Kasumi-1 (cell line): ENCODE measurements at regions not wholly inside any gene's neighbourhood (a gene's known extent, or its start where the extent isn't known, plus 50 kb on each side); places are given as distances from the start of the nearest gene placed in this dataset.

Experiments used
- DNase-seq, 2 experiments: peaks; one replicate each; lab custom pipeline; 2025; lab: John Stamatoyannopoulos, UW

DNA sequence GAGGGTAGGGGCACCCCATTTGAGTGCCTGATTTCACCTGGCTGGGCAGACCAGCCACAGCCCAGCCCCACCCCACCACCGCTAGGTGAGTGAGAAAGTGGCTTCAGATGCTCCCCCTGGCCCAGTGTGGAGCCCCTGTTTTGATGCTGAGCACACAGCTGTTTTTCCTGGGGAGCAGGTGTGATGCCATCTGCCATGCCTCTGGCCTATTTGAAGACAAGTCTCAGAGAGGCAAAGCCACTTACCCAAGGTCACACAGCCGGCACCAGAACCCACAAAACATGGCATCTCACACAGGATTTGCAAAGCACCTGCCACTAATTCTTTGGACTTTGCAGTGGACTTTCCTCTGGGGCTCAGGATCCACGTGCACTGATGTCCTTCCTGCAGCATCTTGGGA lies 131.3 kb downstream of the INHBB start:
- DNase-seq = no peak

DNA sequence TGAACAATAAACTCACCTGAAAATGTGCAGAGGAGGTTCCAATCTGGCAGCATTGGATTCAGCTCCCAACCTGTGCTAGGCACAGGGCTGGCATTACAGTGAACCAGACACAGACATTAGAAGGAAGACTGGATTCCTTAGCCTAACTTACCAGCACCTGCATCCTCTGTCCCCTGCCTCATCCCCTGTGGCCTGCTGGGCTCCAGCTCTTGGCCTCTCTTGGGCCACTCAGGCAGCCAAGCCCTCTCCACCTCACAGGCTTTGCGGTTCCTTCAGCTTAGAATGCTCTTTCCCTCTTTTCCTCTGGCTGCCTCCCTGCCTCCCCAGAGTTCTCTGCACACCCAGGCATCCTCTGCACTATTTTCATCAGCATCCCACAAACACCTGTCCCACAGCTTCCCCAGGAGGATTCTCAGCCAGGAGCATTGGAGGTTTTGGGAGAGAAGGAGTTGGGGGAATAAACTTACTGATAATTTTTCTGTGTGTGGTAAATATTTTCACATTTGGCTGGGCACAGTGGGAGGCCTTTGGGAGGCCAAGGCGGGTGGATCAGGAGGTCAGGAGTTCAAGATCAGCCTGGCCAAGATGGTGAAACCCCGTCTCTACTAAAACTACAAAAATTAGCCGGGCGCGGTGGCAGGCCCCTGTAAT lies 132.0 kb downstream of the INHBB start:
- DNase-seq = no peak

DNA sequence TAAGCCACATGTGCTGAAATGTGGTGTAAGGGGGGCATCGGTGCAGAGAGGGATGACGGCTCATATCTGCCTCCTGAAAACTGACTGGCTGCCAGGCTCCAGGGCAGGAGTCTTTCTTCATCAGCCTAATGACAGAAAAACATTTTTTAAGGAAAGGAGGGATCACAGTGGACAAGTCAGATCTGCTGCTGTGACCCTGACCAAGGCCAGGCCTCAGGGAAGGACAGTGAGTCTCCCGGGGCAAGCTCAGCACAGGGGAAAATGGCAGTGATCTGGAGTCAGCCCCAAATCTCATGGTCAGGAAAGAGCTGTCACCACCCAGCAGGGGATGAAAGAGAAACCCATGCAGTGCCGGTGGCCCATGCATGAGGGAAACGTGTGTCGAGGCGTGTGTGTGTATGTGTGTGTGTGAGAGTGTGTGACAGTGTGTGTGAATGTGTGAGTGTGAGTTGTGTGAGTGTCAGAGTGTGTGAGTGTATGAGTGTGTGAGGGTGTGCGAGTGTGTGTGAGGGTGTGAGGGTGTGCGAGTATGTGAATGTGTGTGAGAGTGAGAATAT lies 134.5 kb downstream of the INHBB start:
- no peak for DNase-seq

DNA sequence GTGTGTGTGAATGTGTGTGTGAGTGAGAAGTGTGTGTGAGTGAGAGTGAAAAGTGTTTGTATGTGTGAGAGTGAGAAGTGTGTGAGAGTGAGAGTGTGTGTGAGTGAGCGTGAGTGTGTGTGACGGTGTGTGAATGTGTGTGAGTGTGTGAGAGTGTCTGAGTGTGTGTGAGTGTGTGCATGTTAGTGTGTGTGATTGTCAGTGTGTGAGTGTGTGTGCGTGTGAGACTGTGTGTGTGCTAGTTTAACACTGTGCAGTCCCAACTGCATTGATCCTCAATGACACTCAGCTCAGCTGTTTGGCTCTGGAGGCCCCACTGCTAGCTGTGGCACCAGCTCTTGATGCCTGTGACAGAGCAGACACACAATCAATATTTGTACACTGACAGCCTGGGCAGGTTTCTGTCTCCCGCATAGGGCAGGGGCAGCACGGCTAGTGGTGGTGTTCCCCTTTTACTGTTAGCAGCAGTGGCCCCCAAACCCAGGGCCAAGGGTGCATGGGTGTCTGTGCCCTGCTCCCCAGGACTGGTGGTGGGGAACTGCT lies 135.0 kb downstream of the INHBB start:
- DNase-seq = no peak

DNA sequence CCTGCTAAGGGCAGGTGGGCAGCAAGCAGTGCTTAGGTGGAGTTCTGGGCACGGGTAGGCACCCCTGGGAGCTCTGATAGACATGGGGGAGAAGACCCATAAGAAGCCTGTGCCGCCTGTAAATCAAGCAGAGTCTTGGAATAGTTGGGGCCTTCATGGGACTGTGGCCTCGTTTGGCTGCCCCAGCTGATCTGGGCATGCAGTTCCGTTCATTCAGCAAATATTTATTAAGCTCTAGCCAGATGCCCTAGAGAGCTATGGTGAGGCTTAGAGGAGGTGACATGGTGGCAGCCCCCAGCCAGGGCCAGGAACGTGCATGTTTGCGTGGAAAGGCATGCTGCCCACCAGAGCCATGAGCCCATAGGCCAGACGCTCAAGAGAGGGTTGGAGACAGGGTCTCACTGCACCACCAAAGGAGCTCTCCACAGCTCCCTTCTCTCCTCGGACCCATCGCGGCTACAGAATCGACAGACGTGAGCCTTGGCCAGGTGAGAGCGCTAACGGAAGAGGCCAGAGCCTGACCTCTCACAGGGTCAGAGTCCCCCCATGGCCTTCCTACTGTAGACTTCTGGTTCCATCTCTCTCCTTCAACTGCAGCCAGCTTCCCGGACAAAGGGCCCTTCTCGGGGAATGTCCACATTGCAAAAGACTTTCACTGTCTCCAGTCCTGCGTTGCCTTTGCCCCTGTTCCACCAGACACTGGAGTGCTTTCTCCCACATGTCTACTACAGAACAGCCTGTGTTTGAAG lies 135.7 kb downstream of the INHBB start:
- DNase-seq = no peak

DNA sequence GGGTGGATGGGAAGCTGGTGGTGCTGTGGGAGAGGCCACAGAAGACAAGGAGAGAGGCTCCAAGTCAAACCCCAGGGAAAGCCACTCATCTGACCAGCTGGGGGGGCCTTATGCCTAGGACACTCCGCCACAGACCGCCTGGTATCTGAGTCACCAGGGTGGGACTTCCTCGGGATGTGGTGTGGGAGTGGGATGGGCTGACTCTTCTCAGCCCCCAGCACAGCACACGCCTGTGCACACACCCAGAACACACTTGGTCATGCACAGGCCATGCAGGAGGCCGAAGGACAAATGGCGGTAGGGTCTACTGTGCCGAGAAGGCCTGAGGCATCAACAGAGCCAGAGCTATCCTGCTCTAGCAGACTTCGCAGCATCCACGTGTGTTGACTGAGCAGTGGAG lies 136.4 kb downstream of the INHBB start:
- DNase-seq = no peak

DNA sequence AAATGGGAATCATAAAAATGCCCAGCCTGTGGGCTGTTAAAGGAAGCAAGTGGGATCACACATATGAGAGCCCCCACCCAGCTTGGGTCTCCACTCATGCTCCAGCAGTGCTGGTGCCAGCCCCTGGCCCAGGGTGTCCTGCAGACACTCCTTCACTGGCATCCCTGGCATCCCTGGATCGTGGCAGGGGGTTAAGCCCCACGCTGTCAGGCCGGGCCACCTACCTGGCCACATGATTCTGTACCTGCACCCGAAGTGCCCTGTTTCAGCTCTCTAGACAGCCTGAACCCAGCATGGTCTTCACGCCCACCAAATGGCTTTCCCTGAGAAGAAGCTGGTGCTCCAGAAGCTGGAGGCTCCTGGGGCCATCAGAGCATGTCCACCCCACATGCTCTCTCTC lies 137.4 kb downstream of the INHBB start:
- no peak for DNase-seq

DNA sequence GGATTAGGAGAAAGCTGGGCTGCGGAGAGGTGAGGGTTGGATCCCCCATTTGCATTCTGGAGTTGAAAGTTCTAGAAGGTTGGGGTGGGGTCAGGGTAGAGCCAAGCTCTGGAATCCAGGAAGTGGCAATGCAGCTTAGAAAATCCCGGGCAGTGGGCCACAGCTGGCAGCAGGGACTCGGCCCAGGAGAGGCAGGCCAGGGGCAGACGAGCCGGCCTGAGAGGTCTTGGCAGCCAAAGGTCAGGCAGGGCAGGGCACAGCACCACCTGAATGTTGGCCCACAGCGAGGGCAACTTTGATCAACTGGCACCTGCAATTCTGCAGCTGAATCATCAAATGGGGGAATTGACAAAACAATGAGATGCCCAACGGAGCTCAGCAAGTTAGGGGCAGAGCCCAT lies 139.2 kb downstream of the INHBB start:
- no peak for DNase-seq

DNA sequence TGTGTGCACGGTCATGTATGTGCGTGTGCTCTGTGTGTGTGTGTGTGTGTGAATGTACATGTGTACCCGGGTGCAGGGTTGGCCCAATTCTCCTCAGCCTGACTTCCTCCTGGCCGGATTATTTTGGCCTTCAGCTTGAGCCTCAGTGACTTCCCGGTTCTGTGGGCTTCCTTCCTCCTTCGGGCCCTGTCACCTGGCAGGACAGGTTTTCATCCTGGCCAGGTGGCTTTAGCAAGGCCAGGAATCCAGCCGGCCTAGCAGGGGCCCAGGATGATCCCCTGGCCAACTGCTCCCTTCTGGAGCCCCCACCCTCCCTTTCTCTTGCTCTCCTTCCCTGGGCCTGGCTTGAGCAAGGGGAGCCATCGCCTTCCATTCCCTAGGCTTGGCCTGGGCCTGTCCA lies 140.5 kb downstream of the INHBB start:
- DNase-seq = no peak

DNA sequence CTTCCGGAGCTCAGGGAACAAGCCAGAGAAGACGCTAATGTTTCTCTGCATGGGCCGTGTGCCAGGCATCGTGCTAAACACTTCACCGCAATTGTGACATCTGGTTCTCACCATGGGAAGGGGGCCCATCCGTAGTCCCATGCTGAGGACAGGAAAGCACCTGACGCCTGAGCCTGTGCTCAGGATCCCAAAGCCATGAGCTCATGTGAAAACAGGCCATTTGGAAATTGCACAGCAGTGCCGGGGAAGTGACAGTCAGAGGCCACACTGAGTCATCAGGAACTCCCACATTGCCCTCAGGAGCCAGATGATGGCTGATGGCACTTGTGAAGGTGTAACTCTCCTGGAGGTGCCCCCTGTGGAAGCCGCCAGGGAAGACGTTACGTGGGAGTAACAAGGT lies 141.0 kb downstream of the INHBB start:
- DNase-seq = no peak

DNA sequence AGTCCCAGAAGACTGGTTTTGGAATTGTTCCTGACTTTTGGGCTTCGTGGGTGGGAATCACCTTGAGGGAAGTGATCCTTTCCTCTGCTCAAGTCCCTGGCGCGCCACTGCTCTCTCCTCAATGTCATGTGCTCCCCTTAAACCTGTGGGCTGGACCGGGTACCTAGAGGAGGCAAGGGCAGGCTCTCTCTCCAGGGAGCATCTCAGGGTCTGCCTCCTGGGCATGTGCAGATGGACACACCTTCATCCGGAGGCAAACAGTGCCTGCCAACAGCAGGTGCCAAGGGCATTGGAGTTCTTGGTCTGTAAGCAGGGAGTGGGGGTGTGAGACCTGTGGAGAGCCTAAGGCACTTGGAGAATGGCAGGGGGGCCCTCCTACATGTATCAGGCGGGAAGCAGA lies 142.6 kb downstream of the INHBB start:
- DNase-seq = no peak

DNA sequence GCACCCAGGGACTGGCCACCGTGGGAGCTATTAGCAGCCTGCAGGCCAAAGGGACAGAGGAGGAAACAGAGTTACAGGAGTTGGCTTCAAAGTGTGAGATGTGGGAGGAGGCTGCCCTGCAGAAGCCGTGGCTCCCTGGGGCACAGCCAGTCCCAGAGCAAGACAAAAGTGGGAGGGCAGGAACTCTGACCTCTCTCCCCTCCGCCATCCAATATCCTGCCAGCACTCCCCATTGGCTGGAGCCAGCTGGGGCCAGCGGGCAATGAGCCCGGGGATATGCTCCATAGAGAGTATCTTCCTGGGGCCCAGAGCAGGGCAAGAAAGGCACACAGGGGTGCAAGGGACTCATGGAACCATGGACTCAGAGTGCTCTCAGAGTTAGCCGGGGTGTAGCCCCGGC lies 143.1 kb downstream of the INHBB start:
- DNase-seq = no peak

DNA sequence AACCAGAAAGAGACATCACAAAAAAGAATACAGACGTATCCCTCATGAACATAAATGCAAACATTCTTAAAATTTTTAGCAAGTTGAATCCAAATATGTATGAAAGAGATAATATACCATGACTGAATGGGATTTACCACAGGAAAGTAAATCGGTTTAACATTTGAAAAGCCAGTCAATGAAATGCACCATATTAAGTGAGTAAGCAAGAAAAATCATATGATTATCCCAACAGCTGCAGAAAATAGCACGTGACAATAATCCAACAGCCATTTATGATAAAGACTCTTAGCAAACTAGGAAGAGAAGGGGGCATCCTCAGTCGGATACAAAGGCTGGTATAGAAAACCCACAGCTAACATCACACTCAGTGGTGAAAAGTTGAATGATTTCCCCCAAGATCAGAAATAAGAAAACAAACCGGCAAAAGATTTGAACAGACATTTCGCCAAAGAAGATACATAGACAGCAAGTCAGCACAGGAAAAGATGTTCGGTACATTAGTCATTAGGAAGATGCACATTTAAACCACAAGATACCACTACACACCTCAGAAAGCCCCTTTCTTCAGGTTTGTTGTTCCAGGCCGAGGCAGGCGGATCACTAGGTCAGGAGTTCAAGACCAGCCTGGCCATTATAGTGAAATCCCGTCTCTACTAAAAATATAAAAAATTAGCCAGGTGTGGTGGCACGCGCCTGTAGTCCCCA lies 144.3 kb downstream of the INHBB start:
- no peak for DNase-seq

DNA sequence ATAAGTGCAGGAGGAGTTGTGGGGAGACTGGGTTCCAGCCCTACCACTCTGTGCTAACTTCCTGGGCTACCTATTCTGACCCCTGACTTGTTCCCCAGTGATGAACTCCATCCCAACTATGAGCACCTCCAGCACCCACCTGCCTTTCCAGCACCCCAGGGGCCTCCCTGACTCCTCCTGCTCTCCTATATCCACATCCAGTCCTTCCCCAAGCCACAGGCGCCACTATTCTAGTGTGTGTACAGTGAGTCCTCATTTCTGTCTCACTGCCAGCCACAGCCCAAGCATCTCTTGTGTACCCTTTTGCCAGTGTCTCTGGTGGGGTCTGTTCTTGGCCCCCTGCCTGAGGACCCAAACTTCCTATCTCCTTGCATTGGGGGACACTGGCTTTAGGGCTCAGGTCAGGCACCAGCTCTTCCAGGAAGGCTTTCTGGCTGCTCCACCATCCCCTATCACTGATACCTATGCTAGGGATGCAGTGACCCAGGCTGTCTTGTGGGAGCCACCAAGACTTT lies 145.2 kb downstream of the INHBB start:
- no peak for DNase-seq

DNA sequence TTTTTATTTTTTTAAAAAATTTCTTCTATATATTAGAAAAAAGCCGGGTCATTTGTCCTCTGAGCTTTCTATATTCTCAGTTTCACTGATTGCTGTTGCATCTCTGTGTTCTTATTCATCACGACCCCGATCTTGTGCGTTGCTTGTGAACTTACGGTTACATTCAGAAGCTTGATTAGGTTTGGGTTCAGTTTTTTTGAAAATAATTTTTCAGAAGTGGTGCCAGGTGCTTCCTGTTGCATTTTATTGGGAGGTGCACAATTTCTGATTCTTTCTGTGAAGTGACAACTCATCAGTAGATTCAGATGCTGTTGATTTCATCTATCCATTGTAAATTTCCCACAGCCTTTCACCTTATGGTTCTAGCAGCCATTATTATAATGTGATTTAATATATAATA lies 147.3 kb downstream of the INHBB start:
- DNase-seq = no peak

DNA sequence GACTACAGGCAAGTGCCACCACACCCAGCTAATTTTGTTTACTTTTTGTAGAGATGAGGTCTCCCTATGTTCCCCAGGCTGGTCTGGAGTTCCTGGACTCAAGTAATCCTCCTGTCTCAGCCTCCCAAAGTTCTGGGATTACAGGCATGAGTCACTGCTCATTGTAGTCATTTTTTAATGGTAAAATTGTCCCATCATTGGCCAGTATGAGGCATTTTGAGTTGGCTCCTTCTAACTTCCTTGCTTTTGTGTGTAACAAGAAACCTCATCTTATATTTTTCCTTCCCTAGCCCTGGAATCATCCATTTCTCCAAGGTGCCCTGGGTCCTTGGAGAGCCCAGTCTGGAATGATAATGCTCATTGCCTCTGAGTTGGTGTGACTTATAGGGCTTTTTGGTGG lies 148.5 kb downstream of the INHBB start:
- DNase-seq = no peak

DNA sequence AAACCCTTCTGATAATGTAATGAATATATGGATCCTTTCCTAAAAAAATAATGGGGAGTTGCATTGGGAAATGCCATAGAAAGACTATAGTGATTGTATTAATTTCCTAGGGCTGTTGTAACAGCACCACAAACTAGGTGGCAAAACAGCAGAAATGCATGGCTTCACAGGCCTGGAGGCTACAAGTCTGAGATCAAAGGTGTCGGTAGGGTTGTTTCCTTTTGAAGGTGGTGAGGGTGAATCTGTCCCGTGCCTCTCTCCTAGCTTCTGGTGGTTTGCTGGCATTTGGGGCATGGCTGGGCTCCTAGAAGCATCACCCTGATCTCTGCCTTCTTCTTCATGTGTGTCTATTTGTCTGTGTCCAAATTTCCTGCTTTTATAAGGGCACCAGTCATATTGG lies 149.7 kb downstream of the INHBB start:
- no peak for DNase-seq

DNA sequence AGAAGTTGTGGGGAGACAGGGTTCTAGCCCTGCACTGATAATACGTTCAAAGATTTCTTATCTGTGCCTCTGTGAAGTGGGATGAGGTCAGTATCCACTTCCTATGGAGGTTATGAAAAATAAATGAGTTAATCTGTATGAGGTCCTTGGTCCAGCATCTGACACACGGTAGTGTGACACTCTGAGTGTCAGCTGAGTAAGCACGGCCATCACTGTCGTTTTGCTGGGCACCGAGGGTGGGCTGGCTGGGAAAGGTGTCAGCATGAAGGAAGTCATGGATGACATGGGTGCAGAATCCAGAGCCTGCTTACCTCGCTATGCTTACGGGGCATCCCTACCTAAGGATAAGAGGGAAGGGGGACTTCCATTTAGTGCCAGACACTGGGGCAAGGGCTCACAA lies 150.3 kb downstream of the INHBB start:
- no peak for DNase-seq

DNA sequence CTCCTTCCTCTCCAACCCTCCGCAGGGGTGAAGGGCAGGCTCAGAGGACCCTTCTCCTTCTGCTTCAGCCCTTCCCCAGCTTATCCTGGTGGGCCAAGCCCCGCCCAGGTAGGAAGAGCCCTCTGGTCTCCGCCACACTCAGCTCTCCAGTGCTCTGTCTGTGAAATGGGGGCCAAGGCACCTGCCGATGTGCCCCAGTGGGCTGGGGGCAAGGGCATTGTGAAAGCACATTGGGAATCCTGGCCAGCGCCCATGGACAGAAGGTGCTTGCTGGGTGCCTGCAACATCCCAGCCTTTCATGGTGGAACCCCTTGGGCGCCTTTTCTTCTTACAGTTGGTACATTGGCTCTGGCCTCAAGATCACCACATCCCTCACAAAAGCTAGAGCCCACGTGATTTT lies 150.8 kb downstream of the INHBB start:
- no peak for DNase-seq

DNA sequence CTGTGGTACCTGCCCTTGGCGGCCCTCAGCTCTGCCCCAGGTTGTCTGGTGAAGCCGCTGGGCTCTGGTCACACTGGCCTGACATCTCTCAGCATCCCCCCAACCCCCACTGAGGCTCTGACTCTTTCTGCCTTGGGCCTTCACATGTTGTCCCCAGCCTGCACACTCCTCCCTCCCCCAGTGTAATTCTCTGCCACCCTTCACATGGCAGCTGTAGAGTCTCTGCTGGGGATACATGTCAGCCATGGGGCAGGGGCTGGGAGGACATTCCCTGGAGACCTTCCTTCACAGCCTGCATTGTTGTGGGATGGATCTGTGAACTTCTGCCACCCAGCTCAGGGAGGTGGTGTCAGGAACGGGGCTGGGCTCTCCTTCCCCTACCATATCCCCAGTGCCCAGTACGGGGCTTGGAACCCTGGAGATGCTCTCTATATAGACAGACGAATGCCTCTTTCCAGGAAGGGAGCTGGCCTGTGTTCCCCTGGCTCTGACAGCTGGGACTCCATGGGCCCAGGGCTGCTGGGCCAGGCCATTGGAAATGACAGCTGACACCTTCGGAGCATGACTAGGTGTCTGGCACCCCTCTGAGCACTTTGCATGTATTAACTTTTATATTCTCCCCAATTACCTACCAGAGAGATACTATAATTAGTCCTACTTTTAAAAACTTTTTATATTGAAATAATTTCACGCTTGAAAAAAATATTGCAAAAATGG lies 151.5 kb downstream of the INHBB start:
- DNase-seq = no peak

DNA sequence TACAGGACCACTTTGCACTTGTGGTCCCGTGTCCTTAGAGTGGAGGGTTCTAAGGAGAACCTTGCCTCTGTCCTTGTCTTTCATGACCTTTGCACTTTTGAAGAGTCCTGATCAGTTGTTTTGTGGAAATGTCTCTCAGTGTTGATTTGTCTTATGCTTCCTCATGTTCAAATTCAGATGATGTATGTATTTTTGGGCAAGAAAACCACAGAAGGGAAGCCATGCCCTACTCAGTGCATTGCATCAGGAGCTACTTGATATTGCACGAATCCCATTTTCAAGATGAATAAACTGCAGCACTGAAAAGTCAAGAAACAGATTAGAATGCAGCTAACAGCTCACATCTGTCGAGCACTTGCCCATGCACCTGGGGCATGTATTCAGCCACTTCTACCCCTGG lies 152.2 kb downstream of the INHBB start:
- DNase-seq = no peak
